Smooth muscle cell (in vitro differentiated cells): ENCODE measurements at regions not wholly inside any gene's neighbourhood (a gene's known extent, or its start where the extent isn't known, plus 50 kb on each side); places are given as distances from the start of the nearest gene placed in this dataset.

ENCODE experiments used
- DNase-seq: peaks from one replicate; lab custom pipeline; 2025; ENCODE audit not compliant: unreplicated experiment; lab: John Stamatoyannopoulos, UW
- H2AFZ ChIP-seq: fragments of 200-600 bp; sonication (generic); 2 replicates; pipeline ENCODE4 v1.6.0; 2016; ENCODE audit warnings: antibody characterized with exemption, low read depth, mild to moderate bottlenecking
- H3F3A ChIP-seq: fragments of 200-600 bp; sonication (generic); 2 replicates; pipeline ENCODE4 v1.6.0; 2017; ENCODE audit warnings: antibody characterized with exemption, low read depth
- H3K27ac ChIP-seq: fragments of 200-600 bp; sonication (generic); 2 replicates; pipeline ENCODE4 v1.5.1; 2016; ENCODE audit warnings: low read depth, mild to moderate bottlenecking
- H3K27me3 ChIP-seq: fragments of 200-600 bp; sonication (generic); 2 replicates; pipeline ENCODE4 v1.6.1; 2016; ENCODE audit warnings: low read depth, mild to moderate bottlenecking
- H3K36me3 ChIP-seq: fragments of 200-600 bp; sonication (generic); 2 replicates; pipeline ENCODE4 v1.5.1; 2016; ENCODE audit warnings: low read depth
- H3K4me1 ChIP-seq: fragments of 200-600 bp; sonication (generic); 2 replicates; pipeline ENCODE4 v1.5.1; 2016; ENCODE audit warnings: low read depth
- H3K4me2 ChIP-seq: fragments of 200-600 bp; sonication (generic); 2 replicates; pipeline ENCODE4 v1.6.0; 2016; ENCODE audit warnings: mild to moderate bottlenecking
- H3K4me3 ChIP-seq: fragments of 200-600 bp; sonication (generic); 2 replicates; pipeline ENCODE4 v1.5.1; 2016; ENCODE audit warnings: mild to moderate bottlenecking
- H3K79me2 ChIP-seq: fragments of 200-600 bp; sonication (generic); 2 replicates; pipeline ENCODE4 v1.6.0; 2016; ENCODE audit warnings: low read depth, mild to moderate bottlenecking
- H3K9ac ChIP-seq: fragments of 200-600 bp; sonication (generic); 2 replicates; pipeline ENCODE4 v1.6.0; 2016; ENCODE audit warnings: low read depth
- H3K9me3 ChIP-seq: fragments of 200-600 bp; sonication (generic); replicated peaks from 2 replicates; pipeline ENCODE4 v1.5.1; 2016; ENCODE audit warnings: low read depth
- H4K20me1 ChIP-seq: fragments of 200-600 bp; sonication (generic); 2 replicates; pipeline ENCODE4 v1.6.0; 2016; ENCODE audit warnings: low read depth
- CTCF ChIP-seq: fragments of 200-600 bp; sonication (generic); IDR thresholded peaks from 2 replicates; pipeline ENCODE4 v1.5.1; 2017; ENCODE audit warnings: borderline replicate concordance, mild to moderate bottlenecking, antibody characterized with exemption; ENCODE audit not compliant: insufficient read depth, poor library complexity, severe bottlenecking
- WGBS: methylation state at CpG from one replicate; pipeline ENCODE4 v1.1.7; 2016; ENCODE audit warnings: low lambda C conversion rate; 5-methylcytosine and 5-hydroxymethylcytosine counted together

- no peak overlapping the region for H3K9ac ChIP-seq
- H2AFZ ChIP-seq: no peak overlapping the region
- no peak overlapping the region for H3K4me3 ChIP-seq
- H3K4me1 ChIP-seq: no peaks in the 10 kb centered on the region
- H3K79me2 ChIP-seq: no peaks in the 10 kb centered on the region
- H3F3A ChIP-seq: no peaks in the 10 kb centered on the region
- no peaks in the 10 kb centered on the region for H4K20me1 ChIP-seq
- DNase-seq: no peak
- TF ChIP-seq CTCF: no peak
- H3K27me3 ChIP-seq: no peaks in the 10 kb centered on the region
- no peak overlapping the region for H3K4me2 ChIP-seq
- no peak overlapping the region for H3K27ac ChIP-seq
- no peaks in the 10 kb centered on the region for H3K36me3 ChIP-seq
- H3K9me3 ChIP-seq: no peaks in the 10 kb centered on the region
These were observed 155.7 kb upstream of the GPRIN3 start for GRCh38 chr4:89463341-89463740.

GRCh38 chr4:89447543-89447942 is 139.9 kb upstream of the GPRIN3 start:
- no peak for DNase-seq
- Histone ChIP-seq H3K27me3 (no peaks in the 10 kb centered on the region), H3K4me1 (no peaks in the 10 kb centered on the region), H3F3A (no peaks in the 10 kb centered on the region), H3K79me2 (no peaks in the 10 kb centered on the region), H2AFZ (no peak overlapping the region), H3K36me3 (no peaks in the 10 kb centered on the region), H4K20me1 (no peaks in the 10 kb centered on the region), H3K4me2 (peak overlapping the region; percentile 4), H3K4me3 (no peak overlapping the region), H3K9me3 (peaks cover 10% of the 10 kb centered on the region), H3K9ac (no peak overlapping the region), H3K27ac (peak overlapping the region; percentile 32)
- no peak for TF ChIP-seq CTCF
- WGBS: 81% methylated on average over 1 of the region's 1 CpG

GRCh38 chr4:89446193-89446592 is 138.6 kb upstream of the GPRIN3 start:
- Histone ChIP-seq H2AFZ (no peak overlapping the region), H3K4me1 (no peaks in the 10 kb centered on the region), H3K36me3 (no peaks in the 10 kb centered on the region), H3K4me2 (no peak overlapping the region), H4K20me1 (no peaks in the 10 kb centered on the region), H3K4me3 (no peak overlapping the region), H3F3A (no peaks in the 10 kb centered on the region), H3K27ac (no peak overlapping the region), H3K9ac (no peak overlapping the region), H3K9me3 (peaks cover 10% of the 10 kb centered on the region), H3K79me2 (no peaks in the 10 kb centered on the region), H3K27me3 (no peaks in the 10 kb centered on the region)
- TF ChIP-seq CTCF: no peak
- DNase-seq: no peak
- WGBS: 80% methylated on average over 2 of the region's 2 CpGs

GRCh38 chr4:89439533-89439932 is 131.9 kb upstream of the GPRIN3 start:
- Histone ChIP-seq H3K27me3 (no peaks in the 10 kb centered on the region), H3K9me3 (no peaks in the 10 kb centered on the region), H3K4me2 (no peak overlapping the region), H3K27ac (no peak overlapping the region), H3K9ac (no peak overlapping the region), H2AFZ (no peak overlapping the region), H3K4me3 (no peak overlapping the region), H3K36me3 (no peaks in the 10 kb centered on the region), H3F3A (no peaks in the 10 kb centered on the region), H3K4me1 (no peaks in the 10 kb centered on the region), H3K79me2 (no peaks in the 10 kb centered on the region), H4K20me1 (no peaks in the 10 kb centered on the region)
- WGBS: 77% methylated on average over 2 of the region's 2 CpGs
- TF ChIP-seq CTCF: no peak
- DNase-seq: no peak
